ENCODE measurements at regions not wholly inside any gene's neighbourhood (a gene's known extent, or its start where the extent isn't known, plus 50 kb on each side); places are given as distances from the start of the nearest gene placed in this dataset.

- H3K9me3 ChIP-seq (ENCODE audit: control insufficient read depth, insufficient read depth, low read length): no peaks in the 10 kb centered on the region
- no peaks in the 10 kb centered on the region for H3K27me3 ChIP-seq (ENCODE audit: control insufficient read depth, insufficient read depth, low read length)
- 81% methylated on average over 2 of the region's 4 CpGs for WGBS (ENCODE audit: insufficient coverage)
- H3K36me3 ChIP-seq (ENCODE audit: control insufficient read depth, insufficient read depth, low read length): no peaks in the 10 kb centered on the region
- H3K27ac ChIP-seq (ENCODE audit: low read depth, low read length): no peak overlapping the region
- peak in 1 of 6 donors; percentile 38 for DNase-seq (ENCODE audit: low read depth in 4 of 6, low spot score in 6 of 6)
- peaks cover 25% of the 10 kb centered on the region for H3K4me1 ChIP-seq (ENCODE audit: control insufficient read depth, insufficient read depth, low read length)
- no peak overlapping the region for H3K4me3 ChIP-seq (ENCODE audit: low read depth, low read length)
Observed at GRCh38 chr11:64444838-64445441, 86.0 kb downstream of the RPS6KA4 start.

DNA sequence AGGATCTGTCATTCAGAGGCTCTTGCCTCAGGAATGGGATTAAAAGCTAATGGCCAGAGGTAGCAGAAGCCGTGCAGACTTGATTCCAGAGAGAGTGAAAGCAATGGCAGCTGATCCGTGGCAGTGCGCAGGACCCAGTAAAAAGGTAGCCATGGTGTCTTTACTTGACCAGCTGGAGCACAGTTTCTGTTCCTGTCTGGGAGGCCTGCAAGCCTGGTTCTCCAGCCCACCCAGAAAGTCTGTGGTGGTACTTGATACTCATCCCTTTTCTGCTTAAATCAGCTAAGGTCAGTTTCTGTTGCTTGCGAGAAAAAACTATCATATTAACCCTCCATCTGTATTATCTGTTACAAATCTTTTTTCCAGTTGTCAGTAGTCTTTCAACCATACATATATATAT, 86.7 kb downstream of the RPS6KA4 start:
- 79% methylated on average over 3 of the region's 4 CpGs for WGBS (ENCODE audit: insufficient coverage)
- no peak for DNase-seq (ENCODE audit: low read depth in 4 of 6, low spot score in 6 of 6)
- H3K27ac ChIP-seq (ENCODE audit: low read depth, low read length): no peak overlapping the region
- H3K4me3 ChIP-seq (ENCODE audit: low read depth, low read length): no peak overlapping the region
- no peaks in the 10 kb centered on the region for H3K27me3 ChIP-seq (ENCODE audit: control insufficient read depth, insufficient read depth, low read length)
- peaks cover 26% of the 10 kb centered on the region for H3K4me1 ChIP-seq (ENCODE audit: control insufficient read depth, insufficient read depth, low read length)
- H3K36me3 ChIP-seq (ENCODE audit: control insufficient read depth, insufficient read depth, low read length): no peaks in the 10 kb centered on the region
- no peaks in the 10 kb centered on the region for H3K9me3 ChIP-seq (ENCODE audit: control insufficient read depth, insufficient read depth, low read length)

DNA sequence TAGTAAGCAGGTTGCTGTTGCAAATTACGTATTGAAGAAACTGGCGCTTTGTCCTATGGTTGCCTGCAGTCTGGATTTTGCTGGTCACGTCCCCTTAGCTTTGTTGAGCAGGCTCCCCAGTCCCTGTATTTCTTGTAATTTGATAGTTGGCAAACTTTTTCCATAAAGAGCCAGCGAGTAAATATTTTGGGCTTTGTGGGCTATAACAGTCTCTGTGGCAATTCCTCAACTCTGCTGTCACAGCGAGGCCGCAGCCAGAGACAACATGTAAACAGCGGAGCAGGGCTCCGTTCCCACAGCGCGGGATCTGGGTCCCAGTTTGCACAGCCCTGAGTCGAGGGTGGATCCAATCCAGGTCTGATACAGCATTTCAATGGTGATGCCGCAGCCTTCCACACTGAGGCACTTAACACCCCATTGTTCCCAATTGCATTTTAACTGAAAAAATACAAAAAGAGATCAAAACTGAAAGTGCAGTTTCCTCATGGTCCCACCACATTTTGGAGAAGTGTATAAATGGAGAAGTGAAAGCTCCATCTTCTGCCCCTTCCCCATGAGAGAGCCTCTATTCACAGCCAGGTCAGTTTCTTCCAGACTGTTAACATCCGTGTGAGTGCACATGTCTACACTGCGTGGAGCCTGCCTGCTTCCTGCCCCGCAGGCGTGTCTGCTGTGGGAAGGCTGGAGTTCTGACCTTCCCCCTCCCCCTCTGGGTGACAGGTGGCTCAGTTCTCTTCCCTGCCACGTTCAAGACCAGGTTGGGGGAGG, 89.1 kb downstream of the RPS6KA4 start:
- peak overlapping the region; percentile 9 for H3K4me3 ChIP-seq (ENCODE audit: low read depth, low read length)
- peak overlapping the region; percentile 47 for H3K27ac ChIP-seq (ENCODE audit: low read depth, low read length)
- H3K9me3 ChIP-seq (ENCODE audit: control insufficient read depth, insufficient read depth, low read length): no peaks in the 10 kb centered on the region
- 28% methylated on average over 13 of the region's 17 CpGs for WGBS (ENCODE audit: insufficient coverage)
- DNase-seq (ENCODE audit: low read depth in 4 of 6, low spot score in 6 of 6): peak in 3 of 6 donors; percentile 12 to 89 (median 43)
- peaks cover 26% of the 10 kb centered on the region for H3K4me1 ChIP-seq (ENCODE audit: control insufficient read depth, insufficient read depth, low read length)
- no peaks in the 10 kb centered on the region for H3K36me3 ChIP-seq (ENCODE audit: control insufficient read depth, insufficient read depth, low read length)
- H3K27me3 ChIP-seq (ENCODE audit: control insufficient read depth, insufficient read depth, low read length): no peaks in the 10 kb centered on the region

DNA sequence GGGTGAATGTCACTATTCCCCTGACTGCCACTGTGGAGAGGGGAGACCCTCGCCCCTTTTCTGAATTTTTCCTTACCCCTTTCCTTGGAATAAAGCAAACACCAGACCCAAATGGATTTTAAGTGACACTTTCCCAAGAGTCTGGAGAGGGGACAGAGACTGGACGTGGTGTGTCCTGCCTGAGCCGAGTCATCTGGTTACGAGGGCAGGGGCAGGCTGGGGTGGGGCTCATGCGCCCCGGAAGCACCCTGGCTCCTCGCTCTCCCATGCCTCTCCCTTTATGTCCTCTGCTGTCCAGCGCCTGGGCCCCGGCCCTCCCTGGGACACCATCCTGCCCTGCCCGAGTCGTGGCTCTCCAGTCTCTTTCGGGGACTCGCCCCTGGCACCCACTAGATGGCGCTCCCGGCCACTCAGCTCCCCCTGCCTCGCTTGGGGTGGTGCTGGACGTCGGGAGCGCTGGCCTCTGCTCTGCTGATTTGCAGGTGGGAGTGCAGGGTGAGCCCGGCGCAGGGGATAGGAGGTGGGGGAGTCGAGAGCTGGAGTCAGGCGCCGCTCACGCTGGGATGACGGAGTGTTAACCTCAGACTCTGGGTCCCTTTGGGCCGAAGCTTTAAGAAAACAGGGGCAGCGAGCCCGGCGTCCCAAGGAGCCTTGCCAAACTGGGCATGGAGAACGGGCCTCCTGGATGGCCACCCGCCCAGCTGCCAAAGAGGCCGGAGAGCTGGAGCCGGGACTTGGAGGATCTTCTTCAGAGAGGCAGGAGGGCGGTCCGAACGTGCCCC, 89.8 kb downstream of the RPS6KA4 start:
- peak overlapping the region; percentile 29 for H3K4me3 ChIP-seq (ENCODE audit: low read depth, low read length)
- H3K36me3 ChIP-seq (ENCODE audit: control insufficient read depth, insufficient read depth, low read length): no peaks in the 10 kb centered on the region
- WGBS (ENCODE audit: insufficient coverage): 4% methylated on average over 31 of the region's 37 CpGs
- H3K27ac ChIP-seq (ENCODE audit: low read depth, low read length): peak overlapping the region; percentile 47
- H3K4me1 ChIP-seq (ENCODE audit: control insufficient read depth, insufficient read depth, low read length): peaks cover 23% of the 10 kb centered on the region
- no peaks in the 10 kb centered on the region for H3K9me3 ChIP-seq (ENCODE audit: control insufficient read depth, insufficient read depth, low read length)
- H3K27me3 ChIP-seq (ENCODE audit: control insufficient read depth, insufficient read depth, low read length): no peaks in the 10 kb centered on the region
- DNase-seq (ENCODE audit: low read depth in 4 of 6, low spot score in 6 of 6): peak; percentile 50 to 93 (median 68)

DNA sequence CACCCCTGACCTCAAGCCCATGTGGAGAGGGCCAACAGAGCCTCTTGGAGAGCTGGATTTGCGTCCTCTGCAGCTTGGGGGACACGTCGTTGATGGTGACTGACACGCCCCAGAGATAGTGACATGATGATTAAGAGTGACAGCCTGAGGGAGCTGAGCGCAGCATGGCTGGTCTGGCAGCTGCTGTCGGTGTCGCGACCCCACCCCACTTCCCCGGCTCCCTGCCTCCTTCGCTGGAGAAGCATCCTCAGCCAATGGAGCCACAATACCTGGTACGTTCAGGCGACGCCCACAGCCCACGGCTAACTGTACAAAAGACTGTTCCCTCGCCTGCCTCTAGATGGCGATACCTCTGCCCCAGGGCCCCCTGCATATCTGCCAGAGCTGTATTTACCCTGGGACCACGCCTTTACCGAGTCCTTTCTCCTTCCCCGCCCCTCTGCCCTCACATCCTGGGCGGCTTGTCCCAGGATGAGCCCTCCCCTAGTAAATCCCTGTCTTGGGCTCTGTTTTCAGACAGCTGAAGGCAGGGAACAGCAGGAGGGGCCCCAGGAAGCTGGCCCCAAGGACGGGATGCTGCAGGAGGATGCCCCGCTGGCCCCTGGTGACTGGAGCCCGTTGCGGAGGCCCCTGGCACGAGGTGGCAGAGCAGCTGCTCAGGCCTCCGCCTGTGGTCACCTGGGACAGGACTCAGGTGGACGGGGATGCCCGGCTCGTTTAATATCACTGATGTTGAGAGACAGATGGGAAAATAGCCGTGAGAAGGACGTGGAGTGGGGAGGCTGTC, 90.6 kb downstream of the RPS6KA4 start:
- DNase-seq (ENCODE audit: low read depth in 4 of 6, low spot score in 6 of 6): peak in 3 of 6 donors; percentile 36 to 91 (median 79)
- H3K27me3 ChIP-seq (ENCODE audit: control insufficient read depth, insufficient read depth, low read length): no peaks in the 10 kb centered on the region
- 20% methylated on average over 30 of the region's 31 CpGs for WGBS (ENCODE audit: insufficient coverage)

GRCh38 chr11:64450168-64450560, 91.2 kb downstream of the RPS6KA4 start:
- H3K27ac ChIP-seq (ENCODE audit: low read depth, low read length): no peak overlapping the region
- H3K27me3 ChIP-seq (ENCODE audit: control insufficient read depth, insufficient read depth, low read length): no peaks in the 10 kb centered on the region
- 97% methylated on average over 2 of the region's 2 CpGs for WGBS (ENCODE audit: insufficient coverage)
- no peaks in the 10 kb centered on the region for H3K36me3 ChIP-seq (ENCODE audit: control insufficient read depth, insufficient read depth, low read length)
- H3K9me3 ChIP-seq (ENCODE audit: control insufficient read depth, insufficient read depth, low read length): no peaks in the 10 kb centered on the region
- H3K4me1 ChIP-seq (ENCODE audit: control insufficient read depth, insufficient read depth, low read length): peaks cover 23% of the 10 kb centered on the region
- no peak for DNase-seq (ENCODE audit: low read depth in 4 of 6, low spot score in 6 of 6)
- no peak overlapping the region for H3K4me3 ChIP-seq (ENCODE audit: low read depth, low read length)

More for the DNA sequence above, 90.6 kb downstream of the RPS6KA4 start:
- Histone ChIP-seq H3K36me3 (ENCODE audit: control insufficient read depth, insufficient read depth, low read length) (no peaks in the 10 kb centered on the region), H3K4me1 (ENCODE audit: control insufficient read depth, insufficient read depth, low read length) (peaks cover 23% of the 10 kb centered on the region), H3K4me3 (ENCODE audit: low read depth, low read length) (peak overlapping the region; percentile 29), H3K27ac (ENCODE audit: low read depth, low read length) (peak overlapping the region; percentile 47), H3K9me3 (ENCODE audit: control insufficient read depth, insufficient read depth, low read length) (no peaks in the 10 kb centered on the region)

DNA sequence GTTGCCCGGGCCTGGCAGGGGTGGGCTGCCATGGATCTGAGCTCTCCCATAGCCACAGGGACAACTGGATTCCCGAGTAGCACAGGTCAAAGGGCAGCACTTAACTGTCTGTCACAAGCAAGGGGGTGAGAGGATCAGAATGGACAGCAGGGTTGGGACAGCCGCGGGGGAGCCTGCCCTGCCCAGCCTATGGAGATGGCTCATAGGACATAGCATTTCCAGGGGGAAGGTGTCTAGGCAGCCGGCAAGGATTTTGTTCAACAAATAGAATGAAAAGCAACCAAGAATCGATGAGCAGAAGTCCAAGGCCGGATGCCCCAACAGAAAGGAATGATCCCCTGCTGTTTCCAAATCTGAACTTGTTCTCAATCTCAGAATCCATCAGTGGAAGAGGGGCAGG, 92.9 kb downstream of the RPS6KA4 start:
- Histone ChIP-seq H3K9me3 (ENCODE audit: control insufficient read depth, insufficient read depth, low read length) (no peaks in the 10 kb centered on the region), H3K27me3 (ENCODE audit: control insufficient read depth, insufficient read depth, low read length) (no peaks in the 10 kb centered on the region), H3K4me1 (ENCODE audit: control insufficient read depth, insufficient read depth, low read length) (peaks cover 23% of the 10 kb centered on the region), H3K36me3 (ENCODE audit: control insufficient read depth, insufficient read depth, low read length) (no peaks in the 10 kb centered on the region), H3K27ac (ENCODE audit: low read depth, low read length) (no peak overlapping the region), H3K4me3 (ENCODE audit: low read depth, low read length) (no peak overlapping the region)
- DNase-seq (ENCODE audit: low read depth in 4 of 6, low spot score in 6 of 6): no peak
- WGBS (ENCODE audit: insufficient coverage): 60% methylated on average over 7 of the region's 7 CpGs

- 70% methylated on average over 1 of the region's 1 CpG for WGBS (ENCODE audit: insufficient coverage)
- peaks cover 15% of the 10 kb centered on the region for H3K4me1 ChIP-seq (ENCODE audit: control insufficient read depth, insufficient read depth, low read length)
- no peaks in the 10 kb centered on the region for H3K27me3 ChIP-seq (ENCODE audit: control insufficient read depth, insufficient read depth, low read length)
- DNase-seq (ENCODE audit: low read depth in 4 of 6, low spot score in 6 of 6): no peak
- H3K9me3 ChIP-seq (ENCODE audit: control insufficient read depth, insufficient read depth, low read length): no peaks in the 10 kb centered on the region
- no peak overlapping the region for H3K4me3 ChIP-seq (ENCODE audit: low read depth, low read length)
- no peaks in the 10 kb centered on the region for H3K36me3 ChIP-seq (ENCODE audit: control insufficient read depth, insufficient read depth, low read length)
- no peak overlapping the region for H3K27ac ChIP-seq (ENCODE audit: low read depth, low read length)
Observed at GRCh38 chr11:64453466-64453865, 94.5 kb downstream of the RPS6KA4 start.
